Renal pelvis (tissue), 1 donor: ENCODE measurements at regions not wholly inside any gene's neighbourhood (a gene's known extent, or its start where the extent isn't known, plus 50 kb on each side); places are given as distances from the start of the nearest gene placed in this dataset.

Experiments
- DNase-seq: peaks from one replicate; pipeline ENCODE4 v3.0.0-alpha.2; 2013

DNA sequence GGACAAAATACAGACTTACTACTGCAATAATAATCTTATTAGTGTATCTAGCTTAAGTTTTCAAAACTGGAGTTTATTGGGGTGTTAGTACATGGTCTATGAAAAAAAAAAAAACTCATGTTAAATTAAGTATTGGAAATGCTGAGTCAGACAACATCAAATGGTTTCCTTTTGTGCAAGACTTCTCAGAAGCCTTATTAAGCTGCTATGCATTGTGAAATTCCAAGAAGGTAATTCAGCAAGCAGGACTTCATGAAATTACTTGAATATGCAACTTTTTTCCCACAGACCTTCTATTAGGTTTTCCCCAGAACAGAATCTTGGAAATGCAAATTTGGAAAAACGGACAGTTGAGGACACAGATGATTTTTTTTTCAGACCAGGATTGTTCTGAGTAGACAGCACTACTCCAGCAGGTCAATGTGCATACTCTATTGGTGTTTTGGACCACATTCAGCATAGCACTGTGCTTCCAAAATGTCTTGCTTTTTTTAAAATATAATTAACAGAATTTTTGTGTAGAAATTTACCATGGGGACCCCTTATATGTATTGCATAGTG, 568.8 kb upstream of the TENM3 start:
- no peak for DNase-seq

DNA sequence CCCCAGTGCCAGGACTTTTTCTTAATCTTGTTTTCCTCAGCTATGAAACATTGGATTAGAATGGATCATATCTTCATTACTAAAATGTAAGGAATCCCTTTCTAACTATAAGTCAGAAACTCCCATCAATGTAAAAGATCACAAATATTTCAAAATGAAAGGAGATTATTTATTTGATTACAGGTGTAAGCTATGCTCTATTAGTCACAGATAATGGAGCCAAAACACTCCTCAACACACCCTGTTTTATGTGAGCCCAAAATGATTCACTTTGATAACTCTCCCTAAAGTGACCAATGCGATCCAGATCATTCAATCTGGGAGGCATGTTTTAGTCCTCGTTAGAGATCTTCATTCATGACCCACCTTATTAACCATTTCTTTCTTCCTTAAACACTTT, 566.7 kb upstream of the TENM3 start:
- no peak for DNase-seq

DNA sequence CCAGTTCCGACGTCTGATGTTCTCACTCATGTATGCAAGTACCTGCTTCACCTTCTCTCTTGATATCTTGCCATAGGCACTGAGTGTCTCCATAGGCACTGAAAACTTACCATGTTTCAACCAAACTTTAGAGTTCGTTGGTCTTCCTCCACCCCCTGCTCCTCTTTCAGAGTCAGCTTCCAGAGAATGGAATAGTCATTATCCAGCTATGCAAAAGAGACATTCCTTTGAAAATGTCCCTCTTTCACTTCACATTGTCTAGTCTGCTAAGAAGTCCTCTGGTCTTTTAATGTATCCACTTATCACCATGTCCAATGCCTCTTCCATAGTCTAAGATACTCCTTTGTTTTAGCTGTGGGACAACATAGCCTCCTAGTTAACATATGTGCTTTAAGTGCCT, 566.0 kb upstream of the TENM3 start:
- DNase-seq, result no peak

GRCh38 chr4:181677621-181678020, 565.6 kb upstream of the TENM3 start:
- DNase-seq, result no peak

GRCh38 chr4:181679754-181680153, 563.4 kb upstream of the TENM3 start:
- no peak for DNase-seq

GRCh38 chr4:181682367-181683047, 560.7 kb upstream of the TENM3 start:
- DNase-seq, result no peak

DNA sequence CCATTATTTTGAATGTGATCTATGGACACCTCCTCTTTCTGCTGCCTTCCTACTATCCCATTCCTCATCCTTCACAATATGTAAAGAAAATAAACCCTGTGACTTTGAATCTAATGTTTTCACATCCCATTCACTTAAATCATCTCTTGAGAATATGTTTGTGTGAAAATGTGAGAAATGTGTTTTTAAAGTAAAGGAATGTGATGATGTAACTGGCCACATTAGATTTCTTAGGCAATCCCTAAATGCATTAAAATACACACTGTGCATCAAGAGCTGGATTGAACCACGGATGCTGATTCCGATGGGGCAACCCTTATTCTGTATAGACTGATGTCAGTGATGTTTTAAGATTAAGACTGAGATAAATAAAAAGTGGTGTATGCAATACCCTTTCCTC, 558.9 kb upstream of the TENM3 start:
- DNase-seq, result no peak

GRCh38 chr4:181685461-181685860, 557.7 kb upstream of the TENM3 start:
- no peak for DNase-seq

- DNase-seq, result no peak
Observed at GRCh38 chr4:181685911-181686310, 557.3 kb upstream of the TENM3 start.

GRCh38 chr4:181687116-181687515, 556.1 kb upstream of the TENM3 start:
- DNase-seq, result no peak

GRCh38 chr4:181688432-181688831, 554.8 kb upstream of the TENM3 start:
- DNase-seq, result no peak

GRCh38 chr4:181688872-181689271, 554.3 kb upstream of the TENM3 start:
- no peak for DNase-seq

GRCh38 chr4:181690498-181690897, 552.7 kb upstream of the TENM3 start:
- no peak for DNase-seq

GRCh38 chr4:181692965-181693364, 550.2 kb upstream of the TENM3 start:
- no peak for DNase-seq

DNA sequence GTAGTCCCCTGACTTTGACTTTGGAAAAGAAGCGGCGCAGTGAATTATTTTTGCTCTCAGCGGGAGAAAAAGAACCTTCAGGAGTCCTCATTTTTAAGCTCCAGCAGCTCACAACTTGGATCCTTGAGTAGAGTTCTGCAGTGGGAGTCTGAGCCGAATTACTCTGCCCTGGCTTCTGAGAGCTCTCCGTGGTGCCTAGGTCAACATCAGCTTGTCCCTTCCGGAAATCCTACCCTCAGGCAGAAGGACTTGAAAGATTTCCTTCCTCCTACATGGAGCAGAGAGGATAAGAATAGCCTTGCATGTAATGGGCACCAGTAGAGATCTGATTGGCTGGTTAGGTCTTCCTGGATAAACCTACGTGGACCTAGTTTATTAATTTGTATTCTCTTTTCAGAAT, 549.7 kb upstream of the TENM3 start:
- DNase-seq, result no peak

- DNase-seq, result no peak
Observed at GRCh38 chr4:181698221-181698620, 545.0 kb upstream of the TENM3 start.

DNA sequence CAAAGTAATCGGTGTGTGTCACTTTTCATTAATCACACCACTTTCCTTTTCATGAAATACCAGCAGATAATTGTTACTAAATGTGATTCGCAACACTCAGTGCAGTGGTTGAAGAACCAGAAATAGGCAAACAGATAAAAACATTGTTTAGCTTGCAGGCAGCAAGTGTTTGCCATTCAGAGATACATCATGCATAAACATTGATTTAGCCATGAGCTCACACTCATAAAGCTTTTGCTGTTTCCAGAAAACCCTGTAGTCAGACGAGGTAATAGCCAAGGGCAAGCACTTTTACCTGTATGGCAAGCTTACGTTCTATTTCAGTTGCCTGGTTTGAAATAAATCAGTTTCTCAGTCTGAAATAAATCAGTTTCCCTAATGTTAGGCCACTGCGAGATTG, 542.0 kb upstream of the TENM3 start:
- DNase-seq, result no peak

DNA sequence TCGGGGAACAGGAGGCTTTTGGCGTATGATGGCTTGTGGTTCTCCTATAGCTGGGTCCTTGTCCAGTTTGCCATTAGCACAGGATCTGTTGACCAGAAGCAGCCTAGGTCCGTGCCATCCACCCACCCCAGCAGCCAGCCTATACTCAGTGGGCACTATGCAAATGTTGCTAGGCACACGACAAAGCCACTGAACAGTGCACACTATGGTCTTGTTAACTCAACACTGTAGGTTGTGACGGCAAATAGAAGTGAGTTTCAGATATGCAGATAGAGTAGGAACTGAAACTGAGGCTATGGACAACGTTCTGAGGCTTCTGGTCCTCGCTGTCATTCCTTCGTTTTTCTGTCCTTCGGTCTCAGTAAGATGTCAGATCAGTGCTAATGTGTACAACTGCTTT, 541.3 kb upstream of the TENM3 start:
- no peak for DNase-seq

GRCh38 chr4:181702864-181703495, 540.2 kb upstream of the TENM3 start:
- no peak for DNase-seq

DNA sequence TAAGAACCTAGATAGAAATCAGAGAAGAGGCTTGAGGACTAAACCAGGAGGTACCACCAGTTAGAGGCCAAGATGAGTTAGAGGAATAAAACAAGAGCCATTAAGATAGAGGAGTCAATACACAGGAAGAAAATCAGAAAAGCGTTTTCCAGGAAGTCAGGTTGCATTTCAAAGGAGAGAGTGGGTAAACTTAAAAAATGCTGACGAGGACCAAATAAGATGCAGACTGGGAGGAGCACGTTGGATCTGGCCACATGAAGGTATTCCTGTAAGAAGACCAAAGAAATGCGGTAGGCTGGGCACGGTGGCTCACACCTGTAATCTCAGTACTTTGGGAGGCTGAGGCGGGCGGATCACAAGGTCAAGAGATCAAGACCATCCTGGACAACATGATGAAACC, 533.1 kb upstream of the TENM3 start:
- DNase-seq, result no peak

DNA sequence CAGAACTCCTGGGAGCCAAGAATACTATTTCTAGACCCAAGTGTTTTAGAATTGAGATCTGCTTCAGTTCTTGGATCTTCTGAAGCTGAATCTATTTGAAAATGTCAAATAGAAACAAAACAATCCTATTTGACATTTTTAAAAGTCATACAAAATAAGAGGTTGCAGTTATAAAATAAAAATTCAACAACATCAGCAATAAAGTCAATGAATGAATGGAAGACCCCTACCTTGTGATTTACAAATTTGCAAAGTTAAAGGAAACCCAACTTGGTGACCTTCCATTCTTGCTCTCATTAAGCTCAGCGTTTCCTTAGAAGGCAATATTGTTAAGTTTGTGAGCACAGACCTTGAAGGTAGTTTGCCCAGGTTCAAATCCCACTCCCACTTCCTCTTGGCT, 531.8 kb upstream of the TENM3 start:
- no peak for DNase-seq

- no peak for DNase-seq
Observed at GRCh38 chr4:181728305-181728966, 514.8 kb upstream of the TENM3 start.

GRCh38 chr4:181731900-181732299, 511.3 kb upstream of the TENM3 start:
- no peak for DNase-seq
